Kidney (tissue), 13 donors: ENCODE measurements at regions not wholly inside any gene's neighbourhood (a gene's known extent, or its start where the extent isn't known, plus 50 kb on each side); places are given as distances from the start of the nearest gene placed in this dataset.

ENCODE experiments used
- DNase-seq, 5 donors: peaks; one replicate each; pipeline ENCODE4 v3.0.0-alpha.2; 2013 to 2020
- FAIRE-seq: peaks from 2 replicates; lab custom pipeline; 2012; peaks lifted over from hg19 to GRCh38; lab: Jason Lieb, UNC
- H3K27ac ChIP-seq, 2 donors: one replicate each; pipeline ENCODE4 v1.7.0; 2013; ENCODE audit warnings: low read depth in 2 of 2, low read length in 2 of 2, inconsistent platforms in 1 of 2
- H3K27me3 ChIP-seq: one replicate; pipeline ENCODE4 v1.7.1; 2013; ENCODE audit warnings: low read length, inconsistent platforms; ENCODE audit not compliant: control insufficient read depth, insufficient read depth
- H3K36me3 ChIP-seq, 3 donors: one replicate each; pipeline versions ENCODE4 v1.7.0 to v1.7.1; 2013; ENCODE audit warnings: low read length in 3 of 3, control low read depth in 1 of 3, inconsistent platforms in 1 of 3; ENCODE audit not compliant: insufficient read depth in 3 of 3, control insufficient read depth in 2 of 3
- H3K4me1 ChIP-seq, 3 donors: one replicate each; pipeline versions ENCODE4 v1.7.0 to v1.7.1; 2013; ENCODE audit warnings: low read length in 3 of 3, inconsistent platforms in 1 of 3, low read depth in 1 of 3; ENCODE audit not compliant: control insufficient read depth in 2 of 3, insufficient read depth in 2 of 3
- H3K4me3 ChIP-seq, 3 donors: one replicate each; pipeline versions ENCODE4 v1.7.0 to v1.8.1; 2013; ENCODE audit warnings: low read length in 3 of 3, control low read depth in 1 of 3, inconsistent platforms in 1 of 3
- H3K9ac ChIP-seq, 3 donors: one replicate each; pipeline versions ENCODE4 v1.7.0 to v1.7.1; 2013; ENCODE audit warnings: low read length in 3 of 3, control low read depth in 1 of 3, inconsistent platforms in 1 of 3
- H3K9me3 ChIP-seq, 3 donors: one replicate each; pipeline versions ENCODE4 v1.7.0 to v1.7.1; 2013; ENCODE audit warnings: low read length in 3 of 3, control low read depth in 1 of 3, inconsistent platforms in 1 of 3; ENCODE audit not compliant: control insufficient read depth in 2 of 3, insufficient read depth in 1 of 3
- CTCF ChIP-seq: IDR thresholded peaks from 3 replicates; pipeline ENCODE4 v1.5.1; 2012; ENCODE audit warnings: mild to moderate bottlenecking, moderate library complexity, borderline replicate concordance; ENCODE audit not compliant: insufficient read depth; ENCODE audit errors: extremely low read depth
- intact Hi-C: fragments of 100-400 bp; cut with DNase I; formaldehyde crosslinking; loops from one replicate; pipeline ENCODE4 v1.11.1; 2022
- donor health status: control.
- donor health status: control.
- donor health status: control.
- donor health status: control.
- donor health status: control.
- donor health status: DM: yes; HTN: yes; CAD: no.
- donor health status: Normal renal cell carcinoma (clear cell type).

- H3K4me3 ChIP-seq = no peak overlapping the region
- DNase-seq = peak in 2 of 5 donors; percentile 10 to 18
- no peaks in the 10 kb centered on the region for H3K9me3 ChIP-seq
- H3K9ac ChIP-seq = no peak overlapping the region
- no peaks in the 10 kb centered on the region for H3K4me1 ChIP-seq
- no peak for FAIRE-seq
- intact Hi-C loops = no loop called here
- H3K27me3 ChIP-seq = no peaks in the 10 kb centered on the region
- no peaks in the 10 kb centered on the region for H3K36me3 ChIP-seq
- no peak overlapping the region for H3K27ac ChIP-seq
- no peak for TF ChIP-seq CTCF
These were observed 1064.3 kb downstream of the DIAPH3 start for GRCh38 chr13:59099182-59099974.

DNA sequence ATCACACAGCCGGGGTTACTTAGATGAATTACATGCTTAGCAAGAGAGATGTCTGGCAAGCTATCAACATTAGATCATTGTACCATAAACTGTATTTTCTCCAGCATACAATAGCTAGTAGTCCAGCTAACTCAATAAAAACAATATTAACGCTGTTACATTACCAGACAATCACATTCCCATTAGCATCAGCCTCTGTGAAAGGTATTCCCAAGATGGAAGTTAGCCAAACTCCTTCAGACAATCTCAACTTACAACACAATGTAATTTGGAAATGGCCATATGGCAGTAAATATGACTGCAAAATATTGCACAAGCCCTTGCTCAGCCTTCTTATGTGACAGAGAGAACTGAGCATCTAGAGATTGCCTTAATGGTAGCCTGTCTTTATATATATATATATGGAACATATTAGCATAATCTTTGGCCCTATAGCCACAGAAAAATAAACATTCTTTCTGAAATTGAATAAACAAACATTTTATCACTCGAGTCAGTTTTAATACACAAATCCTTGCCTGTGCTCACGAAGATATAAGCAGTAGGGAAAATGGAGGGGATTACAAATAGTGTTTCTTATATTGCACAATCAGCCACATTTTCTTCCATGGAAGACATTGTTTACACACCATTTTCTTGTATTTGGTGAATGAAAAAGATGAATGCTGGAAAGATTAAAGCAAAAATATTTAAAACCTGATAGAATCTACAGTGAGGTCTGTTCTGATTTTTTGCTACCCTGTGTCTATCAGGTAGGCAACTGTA is 1060.5 kb downstream of the DIAPH3 start:
- H3K4me1 ChIP-seq = no peaks in the 10 kb centered on the region
- H3K9ac ChIP-seq = no peak overlapping the region
- H3K36me3 ChIP-seq = no peaks in the 10 kb centered on the region
- FAIRE-seq (no peak), DNase-seq (peak in 2 of 5 donors; percentile 25 to 58)
- no peak for TF ChIP-seq CTCF
- H3K27me3 ChIP-seq = no peaks in the 10 kb centered on the region
- no peak overlapping the region for H3K27ac ChIP-seq
- no peaks in the 10 kb centered on the region for H3K9me3 ChIP-seq
- H3K4me3 ChIP-seq = no peak overlapping the region
- intact Hi-C loops = no loop called here

DNA sequence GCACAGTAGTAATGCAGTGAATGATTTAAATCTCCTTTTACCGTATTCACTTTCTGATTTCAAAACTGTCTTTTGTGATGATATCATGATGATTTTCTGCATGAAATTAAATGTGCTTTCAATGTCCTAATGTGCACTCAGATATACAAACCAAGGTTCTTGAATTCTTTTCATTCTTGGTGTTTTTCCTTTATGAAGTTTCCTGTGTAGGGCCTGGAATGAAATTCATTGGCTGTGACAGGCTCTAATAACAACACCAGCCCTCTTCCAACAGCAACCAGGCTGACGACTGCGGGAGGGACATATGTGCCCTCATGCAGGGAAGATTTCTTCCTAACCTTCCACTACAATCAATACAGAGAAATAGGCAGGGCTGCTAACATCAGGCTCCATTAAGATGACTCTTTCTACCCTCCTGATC is 1052.0 kb downstream of the DIAPH3 start:
- intact Hi-C loops = no loop called here
- no peak for FAIRE-seq

More for the DNA sequence above, 1052.0 kb downstream of the DIAPH3 start:
- H3K27ac ChIP-seq = peak overlapping the region in 1 of 2 donors; percentile 8
- H3K4me3 ChIP-seq = no peak overlapping the region
- no peaks in the 10 kb centered on the region for H3K36me3 ChIP-seq
- no peak for TF ChIP-seq CTCF
- no peaks in the 10 kb centered on the region for H3K9me3 ChIP-seq
- no peaks in the 10 kb centered on the region for H3K27me3 ChIP-seq
- peaks cover 0 to 2% (median 0%) of the 10 kb centered on the region in 3 donors for H3K4me1 ChIP-seq
- H3K9ac ChIP-seq = no peak overlapping the region
- peak in 3 of 5 donors; percentile 17 to 55 (median 49) for DNase-seq
